Adipocyte (in vitro differentiated cells): ENCODE measurements at regions not wholly inside any gene's neighbourhood (a gene's known extent, or its start where the extent isn't known, plus 50 kb on each side); places are given as distances from the start of the nearest gene placed in this dataset.

Experiments
- DNase-seq: peaks from one replicate; pipeline ENCODE4 v3.0.0-alpha.2; 2015; ENCODE audit warnings: low read depth
- H3K27me3 ChIP-seq: replicated peaks from 2 replicates; pipeline ENCODE4 v1.7.0; 2013; ENCODE audit warnings: mild to moderate bottlenecking, low read length, moderate library complexity; ENCODE audit not compliant: control insufficient read depth, insufficient read depth
- H3K36me3 ChIP-seq: 2 replicates; pipeline ENCODE4 v1.7.0; 2013; ENCODE audit warnings: low read length, mild to moderate bottlenecking, moderate library complexity; ENCODE audit not compliant: control insufficient read depth, insufficient read depth, severe bottlenecking
- H3K4me1 ChIP-seq: 2 replicates; pipeline ENCODE4 v1.7.0; 2013; ENCODE audit warnings: mild to moderate bottlenecking, low read length, moderate library complexity; ENCODE audit not compliant: control insufficient read depth, insufficient read depth
- H3K4me3 ChIP-seq: 2 replicates; pipeline ENCODE4 v1.7.0; 2013; ENCODE audit warnings: mild to moderate bottlenecking, low read length, moderate library complexity
- H3K9ac ChIP-seq: 2 replicates; pipeline ENCODE4 v1.7.0; 2013; ENCODE audit warnings: mild to moderate bottlenecking, low read length, moderate library complexity
- H3K9me3 ChIP-seq: 2 replicates; pipeline ENCODE4 v1.7.0; 2013; ENCODE audit warnings: mild to moderate bottlenecking, low read length, moderate library complexity; ENCODE audit not compliant: control insufficient read depth

GRCh38 chr7:113705439-113705838, 213.4 kb downstream of the PPP1R3A start:
- no peaks in the 10 kb centered on the region for H3K36me3 ChIP-seq
- H3K27me3 ChIP-seq = no peaks in the 10 kb centered on the region
- H3K9ac ChIP-seq = no peak overlapping the region
- peaks cover 27% of the 10 kb centered on the region for H3K4me1 ChIP-seq
- DNase-seq = peak; percentile 14
- no peaks in the 10 kb centered on the region for H3K9me3 ChIP-seq
- no peak overlapping the region for H3K4me3 ChIP-seq

- Histone ChIP-seq H3K36me3 (no peaks in the 10 kb centered on the region), H3K27me3 (no peaks in the 10 kb centered on the region), H3K9ac (no peak overlapping the region), H3K4me1 (peaks cover 29% of the 10 kb centered on the region), H3K4me3 (no peak overlapping the region), H3K9me3 (no peaks in the 10 kb centered on the region)
- DNase-seq = peak; percentile 70
These were observed 220.1 kb downstream of the PPP1R3A start for GRCh38 chr7:113698556-113699220.

GRCh38 chr7:113694149-113694548, 224.7 kb downstream of the PPP1R3A start:
- Histone ChIP-seq H3K4me1 (no peaks in the 10 kb centered on the region), H3K9ac (no peak overlapping the region), H3K9me3 (no peaks in the 10 kb centered on the region), H3K4me3 (no peak overlapping the region), H3K27me3 (peaks cover 6% of the 10 kb centered on the region), H3K36me3 (no peaks in the 10 kb centered on the region)
- DNase-seq = no peak

- Histone ChIP-seq H3K9me3 (no peaks in the 10 kb centered on the region), H3K36me3 (no peaks in the 10 kb centered on the region), H3K27me3 (no peaks in the 10 kb centered on the region), H3K4me3 (no peak overlapping the region), H3K4me1 (no peaks in the 10 kb centered on the region), H3K9ac (no peak overlapping the region)
- no peak for DNase-seq
These were observed 234.6 kb downstream of the PPP1R3A start for GRCh38 chr7:113684165-113684564.

- H3K27me3 ChIP-seq = no peaks in the 10 kb centered on the region
- no peaks in the 10 kb centered on the region for H3K4me1 ChIP-seq
- H3K36me3 ChIP-seq = no peaks in the 10 kb centered on the region
- no peak for DNase-seq
- H3K9ac ChIP-seq = no peak overlapping the region
- H3K4me3 ChIP-seq = no peak overlapping the region
- peaks cover 3% of the 10 kb centered on the region for H3K9me3 ChIP-seq
These were observed 241.0 kb downstream of the PPP1R3A start for GRCh38 chr7:113677811-113678210.

- peaks cover 4% of the 10 kb centered on the region for H3K9me3 ChIP-seq
- H3K36me3 ChIP-seq = no peaks in the 10 kb centered on the region
- no peaks in the 10 kb centered on the region for H3K27me3 ChIP-seq
- H3K4me3 ChIP-seq = no peak overlapping the region
- no peak overlapping the region for H3K9ac ChIP-seq
- H3K4me1 ChIP-seq = no peaks in the 10 kb centered on the region
- no peak for DNase-seq
These were observed 253.9 kb downstream of the PPP1R3A start for GRCh38 chr7:113664867-113665266.

- Histone ChIP-seq H3K4me3 (no peak overlapping the region), H3K36me3 (no peaks in the 10 kb centered on the region), H3K27me3 (no peaks in the 10 kb centered on the region), H3K9ac (no peak overlapping the region), H3K4me1 (no peaks in the 10 kb centered on the region), H3K9me3 (no peaks in the 10 kb centered on the region)
- DNase-seq = no peak
These were observed 259.4 kb downstream of the PPP1R3A start for GRCh38 chr7:113659416-113659815.

GRCh38 chr7:113657603-113658002, 261.2 kb downstream of the PPP1R3A start:
- DNase-seq = no peak
- no peaks in the 10 kb centered on the region for H3K9me3 ChIP-seq
- no peaks in the 10 kb centered on the region for H3K36me3 ChIP-seq
- H3K9ac ChIP-seq = no peak overlapping the region
- H3K4me3 ChIP-seq = no peak overlapping the region
- no peaks in the 10 kb centered on the region for H3K4me1 ChIP-seq
- H3K27me3 ChIP-seq = no peaks in the 10 kb centered on the region

- no peaks in the 10 kb centered on the region for H3K36me3 ChIP-seq
- no peaks in the 10 kb centered on the region for H3K9me3 ChIP-seq
- H3K4me1 ChIP-seq = no peaks in the 10 kb centered on the region
- no peak overlapping the region for H3K4me3 ChIP-seq
- no peak overlapping the region for H3K9ac ChIP-seq
- H3K27me3 ChIP-seq = no peaks in the 10 kb centered on the region
- peak; percentile 6 for DNase-seq
These were observed 266.3 kb downstream of the PPP1R3A start for GRCh38 chr7:113652501-113652900.

- DNase-seq = no peak
- H3K4me3 ChIP-seq = no peak overlapping the region
- no peaks in the 10 kb centered on the region for H3K4me1 ChIP-seq
- no peaks in the 10 kb centered on the region for H3K36me3 ChIP-seq
- H3K9ac ChIP-seq = no peak overlapping the region
- H3K27me3 ChIP-seq = no peaks in the 10 kb centered on the region
- H3K9me3 ChIP-seq = no peaks in the 10 kb centered on the region
These were observed 269.3 kb downstream of the PPP1R3A start for GRCh38 chr7:113649556-113649955.

- Histone ChIP-seq H3K4me3 (no peak overlapping the region), H3K4me1 (peaks cover 6% of the 10 kb centered on the region), H3K9ac (no peak overlapping the region), H3K9me3 (no peaks in the 10 kb centered on the region), H3K27me3 (no peaks in the 10 kb centered on the region), H3K36me3 (no peaks in the 10 kb centered on the region)
- no peak for DNase-seq
These were observed 279.6 kb downstream of the PPP1R3A start for GRCh38 chr7:113639221-113639620.
